SK-N-SH treated with all-trans-retinoic acid at 6 μM for 48 hours (cell line): ENCODE measurements at regions not wholly inside any gene's neighbourhood (a gene's known extent, or its start where the extent isn't known, plus 50 kb on each side); places are given as distances from the start of the nearest gene placed in this dataset.

ENCODE experiments used
- ATAC-seq: fragments of 200-7000 bp; cut with Tn5 transposase; 3 replicates; pipeline ENCODE4 v1.9.1; 2020; ENCODE audit warnings: mild to moderate bottlenecking, moderate library complexity
- ARNTL ChIP-seq: fragments of 450-650 bp; formaldehyde crosslinking; IDR thresholded peaks from 2 replicates; pipeline ENCODE4 v1.5.0; 2020; ENCODE audit warnings: low read depth, mild to moderate bottlenecking, moderate library complexity, borderline replicate concordance
- BACH2 ChIP-seq: fragments of 250-450 bp; sonication (Bioruptor Pico); IDR thresholded peaks from 2 replicates; pipeline ENCODE4 v1.9.0; 2021; ENCODE audit warnings: mild to moderate bottlenecking, borderline replicate concordance
- CSDC2 ChIP-seq: fragments of 250-450 bp; sonication (Bioruptor Pico); IDR thresholded peaks from 2 replicates; pipeline ENCODE4 v1.5.0; 2020; ENCODE audit warnings: mild to moderate bottlenecking, moderate library complexity
- CSRNP3 ChIP-seq: fragments of 250-450 bp; sonication (Bioruptor Pico); IDR thresholded peaks from 2 replicates; pipeline ENCODE4 v1.5.1; 2021; ENCODE audit warnings: mild to moderate bottlenecking, moderate library complexity
- ESRRG ChIP-seq: fragments of 250-450 bp; sonication (Bioruptor Pico); IDR thresholded peaks from 2 replicates; pipeline ENCODE4 v1.6.1; 2021; ENCODE audit warnings: mild to moderate bottlenecking
- GLIS3 ChIP-seq: fragments of 250-450 bp; sonication (Bioruptor Pico); IDR thresholded peaks from 2 replicates; pipeline ENCODE4 v1.5.0; 2020; ENCODE audit warnings: mild to moderate bottlenecking, moderate library complexity
- ISL1 ChIP-seq: fragments of 250-450 bp; sonication (Bioruptor Pico); IDR thresholded peaks from 2 replicates; pipeline ENCODE4 v2.1.2; 2022; ENCODE audit warnings: mild to moderate bottlenecking, moderate library complexity
- OSR1 ChIP-seq: fragments of 250-450 bp; sonication (Bioruptor Pico); IDR thresholded peaks from 2 replicates; pipeline ENCODE4 v1.8.0; 2022; ENCODE audit warnings: moderate library complexity, mild to moderate bottlenecking, inconsistent platforms
- PPARA ChIP-seq: fragments of 250-450 bp; sonication (Bioruptor Pico); IDR thresholded peaks from 2 replicates; pipeline ENCODE4 v1.5.0; 2020; ENCODE audit warnings: mild to moderate bottlenecking, borderline replicate concordance
- RARB ChIP-seq: fragments of 250-450 bp; sonication (Bioruptor Pico); IDR thresholded peaks from 2 replicates; pipeline ENCODE4 v1.8.0; 2021; ENCODE audit warnings: mild to moderate bottlenecking, moderate library complexity
- SNAI2 ChIP-seq: fragments of 250-450 bp; sonication (Bioruptor Pico); IDR thresholded peaks from 2 replicates; pipeline ENCODE4 v1.5.0; 2020; ENCODE audit warnings: mild to moderate bottlenecking, moderate library complexity
- TCF4 ChIP-seq: fragments of 250-450 bp; sonication (Bioruptor Pico); IDR thresholded peaks from 2 replicates; pipeline ENCODE4 v1.8.0; 2021; ENCODE audit warnings: mild to moderate bottlenecking, moderate library complexity, borderline replicate concordance
- TOX ChIP-seq: fragments of 250-450 bp; sonication (Bioruptor Pico); IDR thresholded peaks from 2 replicates; pipeline ENCODE4 v1.8.0; 2021; ENCODE audit warnings: mild to moderate bottlenecking, moderate library complexity, borderline replicate concordance
- ZC3H10 ChIP-seq: fragments of 250-450 bp; sonication (Bioruptor Pico); IDR thresholded peaks from 2 replicates; pipeline ENCODE4 v1.5.1; 2021; ENCODE audit warnings: mild to moderate bottlenecking, moderate library complexity
- ZFP3 ChIP-seq: fragments of 250-450 bp; sonication (Bioruptor Pico); IDR thresholded peaks from 2 replicates; pipeline ENCODE4 v1.5.0; 2020; ENCODE audit warnings: mild to moderate bottlenecking, moderate library complexity
- ZNF565 ChIP-seq: fragments of 450-650 bp; formaldehyde crosslinking; conservative IDR thresholded peaks from 2 replicates; pipeline ENCODE4 v1.5.0; 2020; ENCODE audit warnings: low read depth, mild to moderate bottlenecking, moderate library complexity
- ZNF70 ChIP-seq: fragments of 450-650 bp; formaldehyde crosslinking; IDR thresholded peaks from 2 replicates; pipeline ENCODE4 v1.5.0; 2020; ENCODE audit warnings: mild to moderate bottlenecking, moderate library complexity
- ZNF8 ChIP-seq: fragments of 450-650 bp; formaldehyde crosslinking; IDR thresholded peaks from 2 replicates; pipeline ENCODE4 v1.5.0; 2020; ENCODE audit warnings: mild to moderate bottlenecking, moderate library complexity
- TF ChIP-seq, protein P1 (sequence below): fragments of 250-450 bp; sonication (Bioruptor Pico); IDR thresholded peaks from 2 replicates; pipeline ENCODE4 v1.5.1; 2020; ENCODE audit warnings: low read depth, mild to moderate bottlenecking, moderate library complexity
- TF ChIP-seq, protein P2 (sequence below): fragments of 250-450 bp; sonication (Bioruptor Pico); IDR thresholded peaks from 2 replicates; pipeline ENCODE4 v1.5.0; 2020; ENCODE audit warnings: mild to moderate bottlenecking, moderate library complexity
- TF ChIP-seq, protein P3 (sequence below): fragments of 250-450 bp; sonication (Bioruptor Pico); IDR thresholded peaks from 2 replicates; pipeline ENCODE4 v1.8.0; 2020; ENCODE audit warnings: mild to moderate bottlenecking, moderate library complexity, borderline replicate concordance
- TF ChIP-seq, protein P4 (sequence below): fragments of 250-450 bp; sonication (Bioruptor Pico); IDR thresholded peaks from 2 replicates; pipeline ENCODE4 v1.8.0; 2021; ENCODE audit warnings: low read depth, mild to moderate bottlenecking, moderate library complexity, borderline replicate concordance

GRCh38 chr13:43978688-43979087 is 99.0 kb downstream of the LACC1 start:
- ATAC-seq = no peak
- TF ChIP-seq OSR1 (CRISPR knock-in tag) (no peak), ZC3H10 (no peak), PPARA (CRISPR knock-in tag) (no peak), TCF4 (CRISPR knock-in tag) (no peak), ARNTL (CRISPR knock-in tag) (no peak), ZNF70 (no peak), BACH2 (CRISPR knock-in tag) (no peak), SNAI2 (CRISPR knock-in tag) (no peak), ZFP3 (CRISPR knock-in tag) (no peak), ZNF8 (no peak), ZNF565 (CRISPR knock-in tag) (no peak)
- TF ChIP-seq, protein P1, sequence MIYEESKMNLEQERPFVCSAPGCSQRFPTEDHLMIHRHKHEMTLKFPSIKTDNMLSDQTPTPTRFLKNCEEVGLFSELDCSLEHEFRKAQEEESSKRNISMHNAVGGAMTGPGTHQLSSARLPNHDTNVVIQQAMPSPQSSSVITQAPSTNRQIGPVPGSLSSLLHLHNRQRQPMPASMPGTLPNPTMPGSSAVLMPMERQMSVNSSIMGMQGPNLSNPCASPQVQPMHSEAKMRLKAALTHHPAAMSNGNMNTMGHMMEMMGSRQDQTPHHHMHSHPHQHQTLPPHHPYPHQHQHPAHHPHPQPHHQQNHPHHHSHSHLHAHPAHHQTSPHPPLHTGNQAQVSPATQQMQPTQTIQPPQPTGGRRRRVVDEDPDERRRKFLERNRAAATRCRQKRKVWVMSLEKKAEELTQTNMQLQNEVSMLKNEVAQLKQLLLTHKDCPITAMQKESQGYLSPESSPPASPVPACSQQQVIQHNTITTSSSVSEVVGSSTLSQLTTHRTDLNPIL (CRISPR knock-in tag) = no peak
- TF ChIP-seq, protein P2, sequence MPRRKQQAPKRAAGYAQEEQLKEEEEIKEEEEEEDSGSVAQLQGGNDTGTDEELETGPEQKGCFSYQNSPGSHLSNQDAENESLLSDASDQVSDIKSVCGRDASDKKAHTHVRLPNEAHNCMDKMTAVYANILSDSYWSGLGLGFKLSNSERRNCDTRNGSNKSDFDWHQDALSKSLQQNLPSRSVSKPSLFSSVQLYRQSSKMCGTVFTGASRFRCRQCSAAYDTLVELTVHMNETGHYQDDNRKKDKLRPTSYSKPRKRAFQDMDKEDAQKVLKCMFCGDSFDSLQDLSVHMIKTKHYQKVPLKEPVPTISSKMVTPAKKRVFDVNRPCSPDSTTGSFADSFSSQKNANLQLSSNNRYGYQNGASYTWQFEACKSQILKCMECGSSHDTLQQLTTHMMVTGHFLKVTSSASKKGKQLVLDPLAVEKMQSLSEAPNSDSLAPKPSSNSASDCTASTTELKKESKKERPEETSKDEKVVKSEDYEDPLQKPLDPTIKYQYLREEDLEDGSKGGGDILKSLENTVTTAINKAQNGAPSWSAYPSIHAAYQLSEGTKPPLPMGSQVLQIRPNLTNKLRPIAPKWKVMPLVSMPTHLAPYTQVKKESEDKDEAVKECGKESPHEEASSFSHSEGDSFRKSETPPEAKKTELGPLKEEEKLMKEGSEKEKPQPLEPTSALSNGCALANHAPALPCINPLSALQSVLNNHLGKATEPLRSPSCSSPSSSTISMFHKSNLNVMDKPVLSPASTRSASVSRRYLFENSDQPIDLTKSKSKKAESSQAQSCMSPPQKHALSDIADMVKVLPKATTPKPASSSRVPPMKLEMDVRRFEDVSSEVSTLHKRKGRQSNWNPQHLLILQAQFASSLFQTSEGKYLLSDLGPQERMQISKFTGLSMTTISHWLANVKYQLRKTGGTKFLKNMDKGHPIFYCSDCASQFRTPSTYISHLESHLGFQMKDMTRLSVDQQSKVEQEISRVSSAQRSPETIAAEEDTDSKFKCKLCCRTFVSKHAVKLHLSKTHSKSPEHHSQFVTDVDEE (CRISPR knock-in tag) = no peak
- TF ChIP-seq, all 23 proteins: peak for 0

DNA sequence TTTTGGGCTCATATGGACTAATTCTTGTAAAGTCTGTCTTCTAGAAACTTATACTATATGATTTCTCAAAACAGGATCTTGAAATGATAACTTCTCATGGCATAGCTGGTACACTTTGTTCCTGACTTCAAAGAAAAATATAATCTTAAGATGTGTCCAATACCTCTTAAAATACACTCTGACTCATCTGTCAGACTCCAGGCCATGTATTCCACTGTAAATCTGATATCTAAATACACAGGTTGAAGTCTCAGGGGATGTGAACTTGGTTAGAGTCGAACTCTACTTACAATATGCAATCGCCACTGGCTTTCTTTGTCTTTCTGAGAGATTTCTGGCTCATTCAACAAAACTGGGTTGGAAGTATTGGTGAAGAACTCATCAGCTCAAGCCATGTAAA is 99.8 kb downstream of the LACC1 start:
- TF ChIP-seq PPARA (CRISPR knock-in tag) = no peak
- TF ChIP-seq TOX = no peak
- TF ChIP-seq ESRRG (CRISPR knock-in tag) = no peak
- TF ChIP-seq CSDC2 (CRISPR knock-in tag) = no peak
- TF ChIP-seq, protein P1 (CRISPR knock-in tag) = no peak
- TF ChIP-seq, protein P3, sequence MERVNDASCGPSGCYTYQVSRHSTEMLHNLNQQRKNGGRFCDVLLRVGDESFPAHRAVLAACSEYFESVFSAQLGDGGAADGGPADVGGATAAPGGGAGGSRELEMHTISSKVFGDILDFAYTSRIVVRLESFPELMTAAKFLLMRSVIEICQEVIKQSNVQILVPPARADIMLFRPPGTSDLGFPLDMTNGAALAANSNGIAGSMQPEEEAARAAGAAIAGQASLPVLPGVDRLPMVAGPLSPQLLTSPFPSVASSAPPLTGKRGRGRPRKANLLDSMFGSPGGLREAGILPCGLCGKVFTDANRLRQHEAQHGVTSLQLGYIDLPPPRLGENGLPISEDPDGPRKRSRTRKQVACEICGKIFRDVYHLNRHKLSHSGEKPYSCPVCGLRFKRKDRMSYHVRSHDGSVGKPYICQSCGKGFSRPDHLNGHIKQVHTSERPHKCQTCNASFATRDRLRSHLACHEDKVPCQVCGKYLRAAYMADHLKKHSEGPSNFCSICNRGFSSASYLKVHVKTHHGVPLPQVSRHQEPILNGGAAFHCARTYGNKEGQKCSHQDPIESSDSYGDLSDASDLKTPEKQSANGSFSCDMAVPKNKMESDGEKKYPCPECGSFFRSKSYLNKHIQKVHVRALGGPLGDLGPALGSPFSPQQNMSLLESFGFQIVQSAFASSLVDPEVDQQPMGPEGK (CRISPR knock-in tag) = no peak
- TF ChIP-seq SNAI2 (CRISPR knock-in tag) = no peak
- TF ChIP-seq ZNF565 (CRISPR knock-in tag) = no peak
- TF ChIP-seq ZC3H10 = no peak
- TF ChIP-seq GLIS3 (CRISPR knock-in tag) = no peak
- TF ChIP-seq CSRNP3 (CRISPR knock-in tag) = no peak
- ATAC-seq = no peak

DNA sequence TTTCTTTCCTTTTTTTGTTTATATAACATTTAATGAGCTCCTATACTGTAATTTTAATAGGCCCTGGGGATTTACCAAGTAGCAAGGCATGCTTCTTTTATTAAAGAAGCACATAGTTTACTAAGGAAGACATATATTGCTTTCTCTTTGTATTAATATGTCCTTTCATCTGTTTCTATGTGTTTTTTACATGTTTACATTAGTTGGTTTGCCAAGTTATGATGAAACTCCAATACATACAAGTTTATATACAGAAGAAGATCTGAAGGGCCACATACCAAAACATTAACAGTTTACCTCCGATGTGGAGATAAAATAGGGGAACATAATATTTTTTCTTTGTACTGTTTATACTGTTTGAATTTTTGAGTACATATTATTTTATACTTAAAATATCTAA is 100.9 kb downstream of the LACC1 start:
- ATAC-seq = no peak
- TF ChIP-seq, protein P2 (CRISPR knock-in tag) = no peak
- no peak for TF ChIP-seq RARB (CRISPR knock-in tag)
- no peak for TF ChIP-seq ZC3H10
- no peak for TF ChIP-seq OSR1 (CRISPR knock-in tag)
- TF ChIP-seq TCF4 (CRISPR knock-in tag) = no peak
- TF ChIP-seq CSDC2 (CRISPR knock-in tag) = no peak
- TF ChIP-seq SNAI2 (CRISPR knock-in tag) = no peak
- TF ChIP-seq, protein P4, sequence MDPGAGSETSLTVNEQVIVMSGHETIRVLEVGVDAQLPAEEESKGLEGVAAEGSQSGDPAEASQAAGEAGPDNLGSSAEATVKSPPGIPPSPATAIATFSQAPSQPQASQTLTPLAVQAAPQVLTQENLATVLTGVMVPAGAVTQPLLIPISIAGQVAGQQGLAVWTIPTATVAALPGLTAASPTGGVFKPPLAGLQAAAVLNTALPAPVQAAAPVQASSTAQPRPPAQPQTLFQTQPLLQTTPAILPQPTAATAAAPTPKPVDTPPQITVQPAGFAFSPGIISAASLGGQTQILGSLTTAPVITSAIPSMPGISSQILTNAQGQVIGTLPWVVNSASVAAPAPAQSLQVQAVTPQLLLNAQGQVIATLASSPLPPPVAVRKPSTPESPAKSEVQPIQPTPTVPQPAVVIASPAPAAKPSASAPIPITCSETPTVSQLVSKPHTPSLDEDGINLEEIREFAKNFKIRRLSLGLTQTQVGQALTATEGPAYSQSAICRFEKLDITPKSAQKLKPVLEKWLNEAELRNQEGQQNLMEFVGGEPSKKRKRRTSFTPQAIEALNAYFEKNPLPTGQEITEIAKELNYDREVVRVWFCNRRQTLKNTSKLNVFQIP = no peak
- TF ChIP-seq ZNF8 = no peak
- no peak for TF ChIP-seq GLIS3 (CRISPR knock-in tag)
- no peak for TF ChIP-seq BACH2 (CRISPR knock-in tag)
- TF ChIP-seq ZFP3 (CRISPR knock-in tag) = no peak
- TF ChIP-seq, protein P3 (CRISPR knock-in tag) = no peak
- no peak for TF ChIP-seq ISL1 (CRISPR knock-in tag)
